ENCODE measurements at regions not wholly inside any gene's neighbourhood (a gene's known extent, or its start where the extent isn't known, plus 50 kb on each side); places are given as distances from the start of the nearest gene placed in this dataset.

DNA sequence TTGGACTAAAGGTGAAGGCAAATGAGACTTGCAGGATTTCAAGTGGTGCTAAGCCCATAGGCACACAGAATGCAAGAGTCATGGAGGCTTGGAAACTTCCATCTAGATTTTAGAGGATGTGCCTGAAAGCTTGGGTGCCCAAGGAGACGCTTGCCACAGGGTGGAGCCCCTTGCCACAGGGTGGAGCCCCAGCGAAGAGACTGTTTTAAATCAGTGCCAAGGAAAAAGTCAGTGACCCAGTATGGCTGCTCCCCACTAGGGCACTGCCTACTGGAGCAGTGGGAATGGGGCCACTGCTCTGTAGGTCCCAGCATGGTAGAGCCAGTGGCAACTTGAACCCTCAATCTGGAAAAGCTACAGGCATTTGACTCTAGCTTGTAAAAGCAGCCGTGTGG, 794.2 kb upstream of the LCORL start:
- TF ChIP-seq, protein P1, sequence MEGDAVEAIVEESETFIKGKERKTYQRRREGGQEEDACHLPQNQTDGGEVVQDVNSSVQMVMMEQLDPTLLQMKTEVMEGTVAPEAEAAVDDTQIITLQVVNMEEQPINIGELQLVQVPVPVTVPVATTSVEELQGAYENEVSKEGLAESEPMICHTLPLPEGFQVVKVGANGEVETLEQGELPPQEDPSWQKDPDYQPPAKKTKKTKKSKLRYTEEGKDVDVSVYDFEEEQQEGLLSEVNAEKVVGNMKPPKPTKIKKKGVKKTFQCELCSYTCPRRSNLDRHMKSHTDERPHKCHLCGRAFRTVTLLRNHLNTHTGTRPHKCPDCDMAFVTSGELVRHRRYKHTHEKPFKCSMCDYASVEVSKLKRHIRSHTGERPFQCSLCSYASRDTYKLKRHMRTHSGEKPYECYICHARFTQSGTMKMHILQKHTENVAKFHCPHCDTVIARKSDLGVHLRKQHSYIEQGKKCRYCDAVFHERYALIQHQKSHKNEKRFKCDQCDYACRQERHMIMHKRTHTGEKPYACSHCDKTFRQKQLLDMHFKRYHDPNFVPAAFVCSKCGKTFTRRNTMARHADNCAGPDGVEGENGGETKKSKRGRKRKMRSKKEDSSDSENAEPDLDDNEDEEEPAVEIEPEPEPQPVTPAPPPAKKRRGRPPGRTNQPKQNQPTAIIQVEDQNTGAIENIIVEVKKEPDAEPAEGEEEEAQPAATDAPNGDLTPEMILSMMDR (conservative IDR thresholded peaks at IDR 0.05) = no peak
- TF ChIP-seq EZH2 (IDR thresholded peaks at IDR 0.05; ENCODE audit: low read depth) = no peak

Data from PC-9 (cell line).